ENCODE measurements at regions not wholly inside any gene's neighbourhood (a gene's known extent, or its start where the extent isn't known, plus 50 kb on each side); places are given as distances from the start of the nearest gene placed in this dataset.

DNA sequence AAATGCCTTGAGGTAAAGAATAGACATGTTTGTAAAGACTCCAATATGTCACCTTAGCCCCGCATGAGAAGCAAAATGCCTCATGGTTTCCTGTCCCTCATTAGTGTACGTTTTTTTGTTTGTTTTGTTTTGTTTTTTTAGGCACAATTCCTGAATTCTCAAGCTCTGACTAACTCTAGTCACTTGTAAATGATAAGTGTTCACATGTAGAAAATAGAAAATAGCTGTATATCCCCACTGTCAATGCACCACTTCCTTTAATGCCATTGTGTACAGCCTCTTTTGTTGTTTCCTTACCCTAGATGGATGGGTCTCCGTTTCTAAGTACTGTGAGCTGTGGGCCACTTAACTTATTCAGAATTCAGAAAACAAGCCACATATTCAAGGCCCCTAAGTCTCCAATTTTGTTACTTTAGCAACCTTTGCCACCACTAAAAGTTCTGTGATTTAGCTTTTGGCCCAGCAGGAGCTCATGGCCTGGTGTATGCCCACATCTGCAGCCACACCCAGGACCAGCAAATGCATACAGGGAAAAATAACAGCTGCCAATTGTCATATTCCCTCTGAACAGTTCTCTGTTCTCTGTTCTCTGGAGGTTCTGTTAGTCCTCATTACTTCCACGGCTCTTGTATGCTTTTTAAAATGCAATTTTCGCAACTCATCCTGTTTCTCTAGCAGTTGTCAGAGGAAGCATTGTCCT, 655.5 kb downstream of the GBE1 start:
- TF ChIP-seq, protein P1, sequence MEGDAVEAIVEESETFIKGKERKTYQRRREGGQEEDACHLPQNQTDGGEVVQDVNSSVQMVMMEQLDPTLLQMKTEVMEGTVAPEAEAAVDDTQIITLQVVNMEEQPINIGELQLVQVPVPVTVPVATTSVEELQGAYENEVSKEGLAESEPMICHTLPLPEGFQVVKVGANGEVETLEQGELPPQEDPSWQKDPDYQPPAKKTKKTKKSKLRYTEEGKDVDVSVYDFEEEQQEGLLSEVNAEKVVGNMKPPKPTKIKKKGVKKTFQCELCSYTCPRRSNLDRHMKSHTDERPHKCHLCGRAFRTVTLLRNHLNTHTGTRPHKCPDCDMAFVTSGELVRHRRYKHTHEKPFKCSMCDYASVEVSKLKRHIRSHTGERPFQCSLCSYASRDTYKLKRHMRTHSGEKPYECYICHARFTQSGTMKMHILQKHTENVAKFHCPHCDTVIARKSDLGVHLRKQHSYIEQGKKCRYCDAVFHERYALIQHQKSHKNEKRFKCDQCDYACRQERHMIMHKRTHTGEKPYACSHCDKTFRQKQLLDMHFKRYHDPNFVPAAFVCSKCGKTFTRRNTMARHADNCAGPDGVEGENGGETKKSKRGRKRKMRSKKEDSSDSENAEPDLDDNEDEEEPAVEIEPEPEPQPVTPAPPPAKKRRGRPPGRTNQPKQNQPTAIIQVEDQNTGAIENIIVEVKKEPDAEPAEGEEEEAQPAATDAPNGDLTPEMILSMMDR (IDR thresholded peaks at IDR 0.05) = no peak

DNA sequence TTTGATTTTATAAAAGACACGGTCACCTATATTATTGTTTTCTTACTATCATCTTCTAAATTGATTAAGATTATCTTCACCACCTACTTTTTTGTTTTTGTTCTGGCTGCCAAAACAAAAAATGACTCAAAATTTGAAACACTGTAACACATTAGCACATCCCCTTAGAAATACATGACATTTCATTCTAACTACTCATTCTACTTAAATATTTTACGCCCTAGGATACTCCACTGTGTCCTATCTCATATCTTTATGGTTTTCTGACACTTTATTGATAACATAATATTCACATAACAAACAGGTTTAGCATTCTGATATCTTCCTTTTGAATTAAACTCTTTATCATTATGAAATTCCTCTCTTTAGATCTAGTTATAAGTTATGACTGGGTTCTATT, 656.2 kb downstream of the GBE1 start:
- TF ChIP-seq, protein P1 (IDR thresholded peaks at IDR 0.05) = no peak

DNA sequence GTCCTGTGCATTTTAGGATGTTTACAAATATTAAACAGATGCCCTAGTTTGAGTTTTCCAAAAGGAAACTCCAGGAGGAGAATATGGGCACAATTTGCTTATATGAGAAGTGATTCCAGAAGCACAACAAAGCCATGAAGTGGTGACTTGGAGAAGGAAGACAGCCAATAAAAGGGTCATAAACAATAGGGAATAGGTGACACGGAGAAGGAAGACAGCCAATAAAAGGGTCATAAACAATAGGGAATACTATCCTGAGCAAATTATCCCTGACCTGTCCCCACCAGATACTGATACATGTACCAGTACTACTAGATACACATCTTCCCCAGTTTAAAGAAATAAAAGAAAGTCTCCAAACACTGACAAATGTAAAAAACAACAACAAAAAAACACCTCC, 663.6 kb downstream of the GBE1 start:
- TF ChIP-seq, protein P1 (IDR thresholded peaks at IDR 0.05) = no peak

DNA sequence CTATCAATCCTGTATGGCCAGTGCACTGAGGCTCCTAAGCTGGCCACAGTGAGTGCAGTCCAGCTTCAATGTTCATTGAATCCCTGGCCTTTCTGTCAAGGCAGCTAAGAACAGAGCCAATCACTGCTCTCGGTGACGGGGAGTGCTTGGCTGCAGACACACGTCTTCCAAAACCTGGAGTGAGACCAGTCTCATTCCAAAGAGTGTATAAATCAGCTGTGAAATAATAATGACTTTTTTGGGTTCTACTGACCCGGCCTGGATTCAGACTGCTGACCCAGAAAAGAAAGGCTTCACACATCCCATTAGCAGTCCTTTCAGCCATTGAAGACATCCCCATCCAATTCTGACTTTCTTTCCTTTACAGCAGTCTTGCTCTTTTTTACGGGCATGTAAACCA, 665.5 kb downstream of the GBE1 start:
- TF ChIP-seq, protein P1 (IDR thresholded peaks at IDR 0.05) = no peak

DNA sequence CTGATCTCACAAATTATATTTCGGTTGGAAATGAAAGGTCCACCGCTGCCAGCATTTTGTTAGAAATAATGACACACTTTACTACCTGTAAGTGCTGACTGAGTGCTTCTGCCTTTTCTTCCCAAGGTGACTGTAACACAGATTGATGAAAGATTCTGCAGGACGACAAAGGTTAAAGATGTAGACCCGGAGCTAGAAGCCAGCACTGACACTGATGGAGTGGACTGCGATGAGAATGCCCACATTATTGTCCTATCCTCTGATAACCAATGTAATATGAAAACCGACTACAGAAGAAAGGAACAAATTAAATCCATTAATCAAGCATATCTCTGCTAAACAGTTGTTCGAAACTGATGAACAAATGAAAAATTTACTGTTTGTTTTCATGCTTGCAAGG, 666.5 kb downstream of the GBE1 start:
- TF ChIP-seq, protein P1 (IDR thresholded peaks at IDR 0.05) = no peak

DNA sequence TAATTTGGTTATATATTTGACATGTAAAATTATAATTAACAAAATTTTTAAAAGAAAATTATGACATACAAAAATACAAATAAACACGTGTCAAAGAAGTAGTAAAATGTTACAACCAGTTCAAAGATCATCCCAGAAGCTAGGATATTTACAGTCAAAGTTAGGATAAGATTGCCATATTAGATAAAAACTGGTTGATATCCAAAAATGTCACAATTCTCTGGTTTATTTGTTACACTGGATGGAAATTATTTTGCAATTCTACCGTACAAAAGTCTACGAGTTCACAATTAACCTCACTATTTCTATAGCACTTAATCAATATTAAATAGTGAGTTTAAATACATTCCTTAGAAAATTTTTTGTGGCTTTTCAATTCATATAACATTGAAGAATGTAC, 673.8 kb downstream of the GBE1 start:
- TF ChIP-seq, protein P1 (IDR thresholded peaks at IDR 0.05) = no peak

DNA sequence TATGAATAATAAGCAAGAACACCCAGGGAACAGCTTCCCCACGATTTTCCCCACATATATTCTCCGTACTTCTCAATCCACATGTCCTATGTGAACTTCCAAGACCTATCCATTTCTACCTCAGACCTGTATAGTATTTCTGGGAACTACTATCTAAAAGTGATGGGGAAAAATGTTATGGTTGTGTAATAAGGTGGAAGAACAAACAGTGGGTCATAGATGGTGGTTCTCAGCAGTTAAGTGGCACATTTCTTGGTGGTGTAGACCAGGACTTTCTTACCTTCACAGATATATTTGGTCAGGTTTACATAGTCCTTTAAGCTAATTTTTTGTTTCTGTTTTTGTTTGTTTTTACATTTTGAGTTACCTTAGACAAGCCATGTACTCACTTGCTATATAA, 675.1 kb downstream of the GBE1 start:
- TF ChIP-seq, protein P1 (IDR thresholded peaks at IDR 0.05) = no peak

DNA sequence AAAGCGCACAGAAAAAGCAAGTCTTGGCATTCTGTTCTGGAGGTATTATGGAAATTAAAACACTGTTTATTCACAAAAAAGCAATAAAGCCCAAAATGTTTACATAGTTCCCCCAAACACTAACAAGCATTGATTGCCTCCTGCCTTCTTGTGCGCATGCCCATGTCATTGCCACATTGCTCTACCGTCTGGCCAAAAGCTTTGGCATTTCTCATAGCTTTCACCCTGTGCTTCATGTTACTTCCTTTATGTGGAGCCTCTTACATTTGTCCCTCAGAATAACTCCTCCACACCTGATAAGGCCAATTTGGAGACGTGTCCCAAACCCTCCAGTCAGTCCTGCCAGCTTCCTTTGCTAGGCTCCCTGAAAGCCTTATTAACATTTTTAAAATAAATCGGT, 680.8 kb downstream of the GBE1 start:
- TF ChIP-seq, protein P1 (IDR thresholded peaks at IDR 0.05) = no peak
